SH-SY5Y (cell line): ENCODE measurements at regions not wholly inside any gene's neighbourhood (a gene's known extent, or its start where the extent isn't known, plus 50 kb on each side); places are given as distances from the start of the nearest gene placed in this dataset.

Experiments
- GATA2 ChIP-seq: IDR thresholded peaks from 2 replicates; pipeline ENCODE4 v1.6.1; 2011; ENCODE audit warnings: mild to moderate bottlenecking, low read depth, low read length
- GATA3 ChIP-seq: IDR thresholded peaks from 2 replicates; pipeline ENCODE4 v1.6.1; 2011; ENCODE audit warnings: low read depth, mild to moderate bottlenecking, low read length, moderate library complexity

DNA sequence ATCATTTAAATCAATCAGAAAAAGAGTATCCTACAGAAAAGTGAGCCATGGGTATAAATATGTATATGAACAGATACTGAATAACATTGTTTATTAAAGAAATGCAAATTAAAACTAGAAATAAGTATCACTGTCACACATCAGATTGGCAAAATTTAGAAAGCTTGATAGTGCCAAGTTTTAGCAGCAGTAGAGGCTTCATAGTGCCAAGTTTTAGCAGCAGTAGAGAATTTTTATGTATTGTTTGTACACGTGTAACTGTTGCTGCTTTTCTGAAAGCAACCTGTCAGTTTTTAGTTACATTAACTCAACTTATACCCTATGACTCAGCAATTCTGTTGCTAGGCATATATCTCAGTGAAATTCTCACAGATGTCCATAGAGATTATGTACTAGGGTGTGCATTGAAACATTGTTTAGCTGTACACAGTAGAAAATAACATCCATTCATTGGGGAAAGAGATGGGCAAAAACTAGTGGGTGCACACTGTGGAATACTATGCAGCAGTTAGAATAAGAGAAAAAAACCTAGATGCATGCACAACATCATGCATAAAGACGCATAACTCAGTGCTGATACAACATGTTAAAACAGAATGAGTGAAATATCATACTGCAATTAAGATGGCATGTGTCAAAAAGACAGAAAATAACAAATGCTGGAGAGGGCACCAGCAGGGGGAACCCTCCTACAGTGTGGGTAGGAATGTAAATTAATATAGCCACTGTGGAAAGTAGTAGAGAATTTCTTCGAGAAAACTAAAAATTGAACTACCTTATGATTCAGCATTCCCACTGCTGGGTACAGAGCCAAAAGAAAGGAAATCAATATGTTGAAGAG, 294.5 kb upstream of the NT5C1B start:
- no peak for TF ChIP-seq GATA3
- TF ChIP-seq GATA2 = no peak
